Skeletal muscle satellite cell (primary cell): ENCODE measurements at regions not wholly inside any gene's neighbourhood (a gene's known extent, or its start where the extent isn't known, plus 50 kb on each side); places are given as distances from the start of the nearest gene placed in this dataset.

Experiments
- H3K27me3 ChIP-seq: 2 replicates; pipeline ENCODE4 v1.7.0; 2013; ENCODE audit warnings: low read length; ENCODE audit not compliant: control insufficient read depth, insufficient read depth
- H3K36me3 ChIP-seq: 2 replicates; pipeline ENCODE4 v1.7.0; 2013; ENCODE audit warnings: mild to moderate bottlenecking, control low read depth, low read length; ENCODE audit not compliant: insufficient read depth
- H3K4me1 ChIP-seq: 2 replicates; pipeline ENCODE4 v1.7.0; 2013; ENCODE audit warnings: low read length; ENCODE audit not compliant: control insufficient read depth, insufficient read depth
- H3K4me2 ChIP-seq: 2 replicates; pipeline ENCODE4 v1.7.0; 2013; ENCODE audit warnings: mild to moderate bottlenecking, low read length
- H3K4me3 ChIP-seq: 2 replicates; pipeline ENCODE4 v1.7.0; 2013; ENCODE audit warnings: low read length
- H3K9ac ChIP-seq: 2 replicates; pipeline ENCODE4 v1.7.0; 2013; ENCODE audit warnings: mild to moderate bottlenecking, low read depth, low read length, moderate library complexity
- H3K9me3 ChIP-seq: replicated peaks from 2 replicates; pipeline ENCODE4 v1.7.0; 2013; ENCODE audit warnings: mild to moderate bottlenecking, control low read depth, low read length

DNA sequence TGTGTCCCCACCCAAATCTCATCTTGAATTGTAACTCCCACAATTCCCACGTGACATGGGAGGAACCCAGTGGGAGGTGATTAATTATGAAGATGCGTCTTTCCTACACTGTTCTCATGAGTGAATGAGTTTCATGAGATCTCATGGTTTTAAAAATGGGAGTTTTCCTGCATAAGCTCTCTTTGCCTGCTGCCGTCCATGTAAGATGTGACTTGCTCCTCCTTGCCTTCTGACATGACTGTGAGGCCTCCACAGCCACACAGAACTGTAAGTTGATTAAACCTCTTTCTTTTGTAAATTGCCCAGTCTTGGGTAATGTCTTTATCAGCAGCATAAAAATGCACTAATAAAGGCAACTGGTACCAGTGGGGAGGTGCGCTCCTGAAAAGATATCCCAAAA lies 67.7 kb upstream of the DRGX start:
- Histone ChIP-seq H3K4me3 (no peak overlapping the region), H3K4me2 (no peak overlapping the region), H3K9ac (no peak overlapping the region), H3K27me3 (no peaks in the 10 kb centered on the region), H3K4me1 (no peaks in the 10 kb centered on the region), H3K36me3 (peaks cover 86% of the 10 kb centered on the region), H3K9me3 (no peaks in the 10 kb centered on the region)

GRCh38 chr10:49458869-49459268 lies 63.0 kb upstream of the DRGX start:
- peaks cover 88% of the 10 kb centered on the region for H3K36me3 ChIP-seq
- H3K9ac ChIP-seq = no peak overlapping the region
- H3K4me3 ChIP-seq = no peak overlapping the region
- no peaks in the 10 kb centered on the region for H3K27me3 ChIP-seq
- H3K4me1 ChIP-seq = no peaks in the 10 kb centered on the region
- H3K9me3 ChIP-seq = no peaks in the 10 kb centered on the region
- H3K4me2 ChIP-seq = no peak overlapping the region

- no peak overlapping the region for H3K9ac ChIP-seq
- no peaks in the 10 kb centered on the region for H3K9me3 ChIP-seq
- H3K36me3 ChIP-seq = peaks cover 88% of the 10 kb centered on the region
- H3K4me1 ChIP-seq = no peaks in the 10 kb centered on the region
- H3K4me3 ChIP-seq = no peak overlapping the region
- H3K27me3 ChIP-seq = no peaks in the 10 kb centered on the region
- no peak overlapping the region for H3K4me2 ChIP-seq
These were observed 61.8 kb upstream of the DRGX start for GRCh38 chr10:49457686-49458085.

DNA sequence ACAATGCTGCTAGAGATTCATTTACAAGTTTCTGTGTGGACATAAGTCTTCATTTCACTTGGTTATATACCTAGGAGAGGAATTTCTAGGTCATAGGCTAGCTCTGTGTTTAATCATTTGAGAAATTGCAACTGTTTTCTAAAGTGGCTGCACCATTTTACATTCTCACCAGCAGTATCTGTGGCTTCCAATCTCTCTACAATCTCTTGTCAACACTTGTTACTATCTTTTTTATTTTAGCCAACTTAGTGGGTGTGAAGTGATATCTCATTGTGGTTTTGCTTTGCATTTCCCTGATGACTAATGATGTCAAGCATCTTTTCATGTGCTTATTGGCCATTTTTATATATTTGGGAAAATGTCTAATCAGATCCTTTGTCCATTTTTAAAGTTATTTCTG lies 53.0 kb upstream of the DRGX start:
- H3K36me3 ChIP-seq = peaks cover 12% of the 10 kb centered on the region
- no peak overlapping the region for H3K9ac ChIP-seq
- no peaks in the 10 kb centered on the region for H3K27me3 ChIP-seq
- H3K4me1 ChIP-seq = no peaks in the 10 kb centered on the region
- no peak overlapping the region for H3K4me2 ChIP-seq
- H3K4me3 ChIP-seq = no peak overlapping the region
- H3K9me3 ChIP-seq = no peaks in the 10 kb centered on the region

GRCh38 chr10:49446031-49446430 lies 50.1 kb upstream of the DRGX start:
- Histone ChIP-seq H3K4me3 (no peak overlapping the region), H3K4me2 (no peak overlapping the region), H3K27me3 (no peaks in the 10 kb centered on the region), H3K9ac (no peak overlapping the region), H3K36me3 (no peaks in the 10 kb centered on the region), H3K9me3 (no peaks in the 10 kb centered on the region), H3K4me1 (no peaks in the 10 kb centered on the region)
